ENCODE measurements at regions not wholly inside any gene's neighbourhood (a gene's known extent, or its start where the extent isn't known, plus 50 kb on each side); places are given as distances from the start of the nearest gene placed in this dataset.

DNA sequence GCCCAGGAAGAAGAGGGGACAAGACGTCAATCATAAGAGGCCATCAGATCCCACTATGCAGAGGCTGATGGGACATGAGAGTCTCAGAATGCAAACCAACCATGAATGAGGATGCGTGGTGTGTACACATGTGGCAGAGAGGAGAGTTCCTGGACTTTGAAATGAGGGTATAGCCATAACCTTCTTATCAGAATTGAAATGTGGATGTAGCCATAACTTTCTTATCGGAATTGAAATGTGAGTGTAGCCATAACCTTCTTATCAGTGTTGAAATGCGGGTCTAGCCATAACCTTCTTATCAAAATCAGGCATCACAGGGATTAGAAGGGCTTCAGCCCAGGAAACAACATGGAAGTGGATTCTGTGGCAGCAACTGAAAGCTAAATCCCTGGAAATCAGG is 415.5 kb upstream of the FAT1 start:
- H3K14ac ChIP-seq (ENCODE audit: insufficient read depth, low read length) = no peak overlapping the region
- H3K27ac Mint-ChIP-seq = no peak overlapping the region
- no peak overlapping the region for H4K91ac ChIP-seq (ENCODE audit: insufficient read length, low read depth, low read length)
- no peaks in the 10 kb centered on the region; the same call in 1 of the 2 replicates for H3K27me3 Mint-ChIP-seq (ENCODE audit: low read depth)
- H3K4me2 ChIP-seq (ENCODE audit: insufficient read depth, insufficient read length, low read length) = no peak overlapping the region
- no peak overlapping the region for H2BK15ac ChIP-seq (ENCODE audit: low read depth, low read length)
- H3T11ph ChIP-seq (ENCODE audit: low read length) = no peak overlapping the region
- H3K79me2 ChIP-seq (ENCODE audit: insufficient read depth, low read length) = no peaks in the 10 kb centered on the region
- H4K20me1 ChIP-seq (ENCODE audit: control insufficient read depth, insufficient read depth, insufficient read length) = no peaks in the 10 kb centered on the region
- DNase-seq = no peak
- no peak overlapping the region for H2BK20ac ChIP-seq (ENCODE audit: low read depth, low read length, poor library complexity, severe bottlenecking)
- TF ChIP-seq, protein P1, sequence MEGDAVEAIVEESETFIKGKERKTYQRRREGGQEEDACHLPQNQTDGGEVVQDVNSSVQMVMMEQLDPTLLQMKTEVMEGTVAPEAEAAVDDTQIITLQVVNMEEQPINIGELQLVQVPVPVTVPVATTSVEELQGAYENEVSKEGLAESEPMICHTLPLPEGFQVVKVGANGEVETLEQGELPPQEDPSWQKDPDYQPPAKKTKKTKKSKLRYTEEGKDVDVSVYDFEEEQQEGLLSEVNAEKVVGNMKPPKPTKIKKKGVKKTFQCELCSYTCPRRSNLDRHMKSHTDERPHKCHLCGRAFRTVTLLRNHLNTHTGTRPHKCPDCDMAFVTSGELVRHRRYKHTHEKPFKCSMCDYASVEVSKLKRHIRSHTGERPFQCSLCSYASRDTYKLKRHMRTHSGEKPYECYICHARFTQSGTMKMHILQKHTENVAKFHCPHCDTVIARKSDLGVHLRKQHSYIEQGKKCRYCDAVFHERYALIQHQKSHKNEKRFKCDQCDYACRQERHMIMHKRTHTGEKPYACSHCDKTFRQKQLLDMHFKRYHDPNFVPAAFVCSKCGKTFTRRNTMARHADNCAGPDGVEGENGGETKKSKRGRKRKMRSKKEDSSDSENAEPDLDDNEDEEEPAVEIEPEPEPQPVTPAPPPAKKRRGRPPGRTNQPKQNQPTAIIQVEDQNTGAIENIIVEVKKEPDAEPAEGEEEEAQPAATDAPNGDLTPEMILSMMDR (conservative IDR thresholded peaks at IDR 0.05) = no peak
- no peak overlapping the region for H2BK120ac ChIP-seq (ENCODE audit: low read depth, low read length, poor library complexity, severe bottlenecking)
- H3K9me3 ChIP-seq (ENCODE audit: control insufficient read depth, low read depth, low read length) = no peaks in the 10 kb centered on the region
- no peak overlapping the region for H3K4me3 Mint-ChIP-seq
- no peaks in the 10 kb centered on the region for H3K9me3 Mint-ChIP-seq
- H3K4ac ChIP-seq (ENCODE audit: low read depth, low read length) = no peak overlapping the region
- no peak overlapping the region for H2BK5ac ChIP-seq (ENCODE audit: insufficient read length, low read length)
- H3K4me1 Mint-ChIP-seq = no peaks in the 10 kb centered on the region
- no peaks in the 10 kb centered on the region for H3K36me3 Mint-ChIP-seq (ENCODE audit: insufficient read depth in 1 of 3, low read depth in 3 of 3)
- H3K56ac ChIP-seq (ENCODE audit: insufficient read length, low read depth, low read length) = no peak overlapping the region
- WGBS (ENCODE audit: extremely low coverage, insufficient read length, low lambda C conversion rate) = no CpG with 5 or more reads among the region's 4 CpGs
- no peak overlapping the region for H3K9ac ChIP-seq (ENCODE audit: extremely low read depth, insufficient read length, low read length)
- H3K27ac ChIP-seq (ENCODE audit: insufficient read length, low read depth, low read length) = no peak overlapping the region
- no peak overlapping the region for H3K18ac ChIP-seq (ENCODE audit: insufficient read length, low read depth, low read length)
- no peak overlapping the region for H4K5ac ChIP-seq (ENCODE audit: insufficient read length, low read depth, low read length)
- no peak overlapping the region for H4K8ac ChIP-seq (replicated peaks; ENCODE audit: insufficient read length, low read depth, low read length)
- H2AFZ ChIP-seq (ENCODE audit: low read length) = no peak overlapping the region
- H3K27me3 ChIP-seq (ENCODE audit: insufficient read depth, low read length) = no peaks in the 10 kb centered on the region
- H2BK12ac ChIP-seq (ENCODE audit: insufficient read length, low read depth, low read length) = no peak overlapping the region
- no peaks in the 10 kb centered on the region for H3K23me2 ChIP-seq (ENCODE audit: insufficient read length, low read depth, low read length, poor library complexity, severe bottlenecking)
- no peak overlapping the region for H3K23ac ChIP-seq (ENCODE audit: insufficient read length, low read depth, low read length)
- no peaks in the 10 kb centered on the region for H3K4me1 ChIP-seq (ENCODE audit: insufficient read depth, low read length)
- no peak overlapping the region for H2AK5ac ChIP-seq (ENCODE audit: insufficient read length, low read length)
- no peaks in the 10 kb centered on the region for H3K79me1 ChIP-seq (ENCODE audit: insufficient read depth, low read depth, low read length, poor library complexity, severe bottlenecking)
